MG63 (cell line): ENCODE measurements at regions not wholly inside any gene's neighbourhood (a gene's known extent, or its start where the extent isn't known, plus 50 kb on each side); places are given as distances from the start of the nearest gene placed in this dataset.

Experiments used
- DNase-seq: peaks from one replicate; pipeline ENCODE4 v3.0.0-alpha.2; 2020
- H3K27me3 ChIP-seq: fragments of 250-450 bp; sonication (Bioruptor Pico); 2 replicates; pipeline ENCODE4 v1.5.1; 2020; ENCODE audit warnings: mild to moderate bottlenecking, moderate library complexity
- H3K36me3 ChIP-seq: fragments of 250-450 bp; sonication (Bioruptor Pico); 2 replicates; pipeline ENCODE4 v1.5.1; 2020; ENCODE audit warnings: mild to moderate bottlenecking, moderate library complexity
- H3K4me3 ChIP-seq: fragments of 250-450 bp; sonication (Bioruptor Pico); 2 replicates; pipeline ENCODE4 v1.5.1; 2020; ENCODE audit warnings: mild to moderate bottlenecking, moderate library complexity
- H3K9me3 ChIP-seq: fragments of 250-450 bp; sonication (Bioruptor Pico); 2 replicates; pipeline ENCODE4 v1.5.1; 2020; ENCODE audit warnings: mild to moderate bottlenecking, moderate library complexity

GRCh38 chr16:55942821-55943220 is 67.6 kb upstream of the CES5A start:
- Histone ChIP-seq H3K9me3 (no peaks in the 10 kb centered on the region), H3K36me3 (no peaks in the 10 kb centered on the region), H3K27me3 (peaks cover 15% of the 10 kb centered on the region), H3K4me3 (no peak overlapping the region)
- no peak for DNase-seq

GRCh38 chr16:55941552-55941951 is 66.4 kb upstream of the CES5A start:
- no peak for DNase-seq
- Histone ChIP-seq H3K27me3 (peaks cover 15% of the 10 kb centered on the region), H3K4me3 (no peak overlapping the region), H3K36me3 (no peaks in the 10 kb centered on the region), H3K9me3 (no peaks in the 10 kb centered on the region)

- H3K27me3 ChIP-seq = peaks cover 11% of the 10 kb centered on the region; the same call in 1 of the 2 replicates
- no peaks in the 10 kb centered on the region; the same call in 1 of the 2 replicates for H3K9me3 ChIP-seq
- DNase-seq = no peak
- no peaks in the 10 kb centered on the region for H3K36me3 ChIP-seq
- no peak overlapping the region for H3K4me3 ChIP-seq
Measured at GRCh38 chr16:55938126-55938525, 63.0 kb upstream of the CES5A start.

GRCh38 chr16:55933038-55933437 is 57.9 kb upstream of the CES5A start:
- no peak for DNase-seq
- Histone ChIP-seq H3K9me3 (peaks cover 3% of the 10 kb centered on the region; the same call in 1 of the 2 replicates), H3K4me3 (no peak overlapping the region), H3K27me3 (no peaks in the 10 kb centered on the region), H3K36me3 (no peaks in the 10 kb centered on the region)

- Histone ChIP-seq H3K9me3 (peaks cover 3% of the 10 kb centered on the region; the same call in 1 of the 2 replicates), H3K27me3 (peaks cover 9% of the 10 kb centered on the region; the same call in 1 of the 2 replicates), H3K4me3 (no peak overlapping the region), H3K36me3 (no peaks in the 10 kb centered on the region)
- no peak for DNase-seq
Measured at GRCh38 chr16:55930036-55930435, 54.9 kb upstream of the CES5A start.

- no peak for DNase-seq
- no peaks in the 10 kb centered on the region for H3K36me3 ChIP-seq
- no peak overlapping the region for H3K4me3 ChIP-seq
- H3K9me3 ChIP-seq = peaks cover 3% of the 10 kb centered on the region; the same call in 1 of the 2 replicates
- peaks cover 9% of the 10 kb centered on the region for H3K27me3 ChIP-seq
Measured at GRCh38 chr16:55929181-55929580, 54.0 kb upstream of the CES5A start.

- peaks cover 15% of the 10 kb centered on the region for H3K27me3 ChIP-seq
- no peak for DNase-seq
- H3K4me3 ChIP-seq = no peak overlapping the region
- no peaks in the 10 kb centered on the region for H3K9me3 ChIP-seq
- H3K36me3 ChIP-seq = no peaks in the 10 kb centered on the region
Measured at GRCh38 chr16:55925242-55925641, 50.1 kb upstream of the CES5A start.
